ENCODE measurements at regions not wholly inside any gene's neighbourhood (a gene's known extent, or its start where the extent isn't known, plus 50 kb on each side); places are given as distances from the start of the nearest gene placed in this dataset.
A peak's percentile ranks its signal among the peaks of the same experiment; 100 is the strongest.

- H3K4me3 ChIP-seq (ENCODE audit: low read depth, low read length): peak overlapping the region; percentile 99
- TF ChIP-seq CTCF (IDR thresholded peaks at IDR 0.05; ENCODE audit: low read depth, low read length): 0 out of 2 replicates have a peak, but pooled peaks have one; percentile 20
Measured at GRCh38 chr17:81345228-81346089, 49.8 kb upstream of the BAHCC1 start.

All from WI38 (cell line).